Nephron (organoid): ENCODE measurements at regions not wholly inside any gene's neighbourhood (a gene's known extent, or its start where the extent isn't known, plus 50 kb on each side); places are given as distances from the start of the nearest gene placed in this dataset.

ENCODE experiments used
- H3K27ac Mint-ChIP-seq, 3 experiments: 2 replicates each; pipeline ENCODE4 v1.8.0; 2020; ENCODE audit warnings: mixed read lengths in 3 of 3, mild to moderate bottlenecking in 2 of 3, moderate library complexity in 1 of 3
- H3K27me3 Mint-ChIP-seq: 2 replicates; pipeline ENCODE4 v1.8.0; 2021; ENCODE audit warnings: low read depth, mild to moderate bottlenecking, moderate library complexity, mixed read lengths
- H3K36me3 Mint-ChIP-seq: 2 replicates; pipeline ENCODE4 v1.8.0; 2020; ENCODE audit warnings: low read depth, mixed read lengths
- H3K4me1 Mint-ChIP-seq: 2 replicates; pipeline ENCODE4 v1.8.0; 2020; ENCODE audit warnings: mixed read lengths
- H3K4me3 Mint-ChIP-seq, 3 experiments: 2 replicates each; pipeline ENCODE4 v1.8.0; 2020; ENCODE audit warnings: mild to moderate bottlenecking in 3 of 3, mixed read lengths in 3 of 3, moderate library complexity in 2 of 3
- H3K9me3 Mint-ChIP-seq: 2 replicates; pipeline ENCODE4 v1.8.0; 2020; ENCODE audit warnings: mixed read lengths
- CTCF ChIP-seq, 3 experiments: fragments of 200-600 bp; sonication (generic); IDR thresholded peaks; one replicate each; pipeline ENCODE4 v1.5.0; 2021; ENCODE audit warnings: antibody characterized with exemption in 3 of 3; ENCODE audit not compliant: unreplicated experiment in 3 of 3

DNA sequence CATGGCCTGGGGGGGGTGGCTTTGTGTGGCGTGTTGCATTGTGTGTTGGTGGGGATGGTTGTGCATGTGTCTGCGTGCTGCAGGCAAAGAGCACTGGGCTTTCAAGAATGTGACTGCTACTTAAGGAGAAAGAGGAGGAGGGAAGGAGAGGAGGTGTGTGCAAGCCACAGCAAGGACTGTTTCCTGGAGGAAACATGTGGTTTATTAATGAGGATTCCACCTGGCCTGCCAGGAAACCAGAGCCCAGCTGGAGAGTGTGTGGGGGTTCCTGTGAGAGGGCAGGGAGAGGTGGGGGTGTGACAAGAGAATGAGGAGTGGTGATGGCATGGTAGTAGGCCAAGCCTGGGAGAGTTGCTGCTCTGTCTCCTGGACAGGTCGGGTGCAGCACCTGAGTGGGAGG lies 258.1 kb upstream of the ROPN1 start:
- H3K4me1 Mint-ChIP-seq = peaks cover 20% of the 10 kb centered on the region
- peak overlapping the region in 1 of 3 experiments; percentile 10 for H3K27ac Mint-ChIP-seq
- H3K27me3 Mint-ChIP-seq = peaks cover 4% of the 10 kb centered on the region
- H3K36me3 Mint-ChIP-seq = no peaks in the 10 kb centered on the region
- TF ChIP-seq CTCF (IDR thresholded peaks at IDR 0.05; ENCODE audit: unreplicated experiment in 3 of 3) = no peak
- H3K9me3 Mint-ChIP-seq = no peaks in the 10 kb centered on the region
- H3K4me3 Mint-ChIP-seq = no peak overlapping the region

- Mint-ChIP-seq H3K4me1 (peaks cover 43% of the 10 kb centered on the region), H3K4me3 (no peak overlapping the region), H3K27me3 (peaks cover 4% of the 10 kb centered on the region), H3K9me3 (no peaks in the 10 kb centered on the region), H3K36me3 (no peaks in the 10 kb centered on the region), H3K27ac (peak overlapping the region; percentile 21 to 78 (median 74))
- TF ChIP-seq CTCF (IDR thresholded peaks at IDR 0.05; ENCODE audit: unreplicated experiment in 3 of 3) = no peak
Observed at GRCh38 chr3:124256156-124256555, 264.2 kb upstream of the ROPN1 start.

- Mint-ChIP-seq H3K36me3 (no peaks in the 10 kb centered on the region), H3K4me1 (peaks cover 45% of the 10 kb centered on the region), H3K27me3 (peaks cover 4% of the 10 kb centered on the region), H3K4me3 (no peak overlapping the region), H3K9me3 (no peaks in the 10 kb centered on the region), H3K27ac (peak overlapping the region; percentile 21 to 78 (median 74))
- no peak for TF ChIP-seq CTCF (IDR thresholded peaks at IDR 0.05; ENCODE audit: unreplicated experiment in 3 of 3)
Observed at GRCh38 chr3:124256599-124256998, 264.7 kb upstream of the ROPN1 start.

DNA sequence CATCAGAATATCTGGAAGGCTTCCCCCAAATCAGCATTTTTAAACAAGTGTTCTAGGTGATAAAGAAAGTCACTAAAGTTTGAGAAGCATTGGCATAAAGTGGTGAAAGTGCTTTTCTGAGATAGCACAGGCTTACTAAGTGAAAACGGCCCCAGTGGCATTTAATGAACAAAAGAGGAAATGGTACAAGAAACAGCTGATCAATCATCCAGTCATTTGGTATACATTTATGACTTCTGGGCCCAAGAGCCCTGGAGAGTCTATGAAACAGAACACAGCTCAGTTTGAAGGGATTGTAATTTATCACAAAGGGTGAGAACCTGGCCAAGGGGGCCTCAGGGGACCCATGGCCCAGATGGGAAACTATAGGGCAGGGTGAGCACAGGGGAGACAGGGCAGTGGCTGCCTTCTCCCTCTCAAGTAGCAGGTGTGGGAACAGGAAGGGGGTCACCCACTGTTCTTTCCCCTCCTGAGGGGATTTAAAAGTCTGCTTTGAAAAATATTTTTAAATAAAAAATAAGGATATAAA lies 265.5 kb upstream of the ROPN1 start:
- H3K36me3 Mint-ChIP-seq = no peaks in the 10 kb centered on the region
- H3K9me3 Mint-ChIP-seq = no peaks in the 10 kb centered on the region
- peaks cover 45% of the 10 kb centered on the region for H3K4me1 Mint-ChIP-seq
- peaks cover 4% of the 10 kb centered on the region for H3K27me3 Mint-ChIP-seq
- TF ChIP-seq CTCF (IDR thresholded peaks at IDR 0.05; ENCODE audit: unreplicated experiment in 3 of 3) = no peak
- peak overlapping the region in 1 of 3 experiments; percentile 2 for H3K4me3 Mint-ChIP-seq
- H3K27ac Mint-ChIP-seq = peak overlapping the region; percentile 21 to 74 (median 63)

GRCh38 chr3:124258057-124258500 lies 266.2 kb upstream of the ROPN1 start:
- Mint-ChIP-seq H3K27me3 (peaks cover 4% of the 10 kb centered on the region), H3K4me1 (peaks cover 48% of the 10 kb centered on the region), H3K27ac (peak overlapping the region; percentile 21 to 74 (median 63)), H3K9me3 (no peaks in the 10 kb centered on the region), H3K36me3 (no peaks in the 10 kb centered on the region), H3K4me3 (no peak overlapping the region)
- no peak for TF ChIP-seq CTCF (IDR thresholded peaks at IDR 0.05; ENCODE audit: unreplicated experiment in 3 of 3)

- H3K9me3 Mint-ChIP-seq = no peaks in the 10 kb centered on the region
- H3K27me3 Mint-ChIP-seq = no peaks in the 10 kb centered on the region
- H3K4me3 Mint-ChIP-seq = no peak overlapping the region
- peaks cover 5% of the 10 kb centered on the region for H3K36me3 Mint-ChIP-seq
- H3K27ac Mint-ChIP-seq = peak overlapping the region in 2 of 3 experiments; percentile 14 to 26
- no peak for TF ChIP-seq CTCF (IDR thresholded peaks at IDR 0.05; ENCODE audit: unreplicated experiment in 3 of 3)
- H3K4me1 Mint-ChIP-seq = peaks cover 51% of the 10 kb centered on the region
Observed at GRCh38 chr3:124260206-124260915, 268.4 kb upstream of the ROPN1 start.
